ENCODE measurements at regions not wholly inside any gene's neighbourhood (a gene's known extent, or its start where the extent isn't known, plus 50 kb on each side); places are given as distances from the start of the nearest gene placed in this dataset.
A peak's percentile ranks its signal among the peaks of the same experiment; 100 is the strongest.

- ATAC-seq (ENCODE audit: low read depth), result no peak
- no peak overlapping the region for H3K27ac ChIP-seq (ENCODE audit: poor library complexity, severe bottlenecking)
- H3K36me3 ChIP-seq (ENCODE audit: low read depth), result no peaks in the 10 kb centered on the region
- TF ChIP-seq, protein P1, sequence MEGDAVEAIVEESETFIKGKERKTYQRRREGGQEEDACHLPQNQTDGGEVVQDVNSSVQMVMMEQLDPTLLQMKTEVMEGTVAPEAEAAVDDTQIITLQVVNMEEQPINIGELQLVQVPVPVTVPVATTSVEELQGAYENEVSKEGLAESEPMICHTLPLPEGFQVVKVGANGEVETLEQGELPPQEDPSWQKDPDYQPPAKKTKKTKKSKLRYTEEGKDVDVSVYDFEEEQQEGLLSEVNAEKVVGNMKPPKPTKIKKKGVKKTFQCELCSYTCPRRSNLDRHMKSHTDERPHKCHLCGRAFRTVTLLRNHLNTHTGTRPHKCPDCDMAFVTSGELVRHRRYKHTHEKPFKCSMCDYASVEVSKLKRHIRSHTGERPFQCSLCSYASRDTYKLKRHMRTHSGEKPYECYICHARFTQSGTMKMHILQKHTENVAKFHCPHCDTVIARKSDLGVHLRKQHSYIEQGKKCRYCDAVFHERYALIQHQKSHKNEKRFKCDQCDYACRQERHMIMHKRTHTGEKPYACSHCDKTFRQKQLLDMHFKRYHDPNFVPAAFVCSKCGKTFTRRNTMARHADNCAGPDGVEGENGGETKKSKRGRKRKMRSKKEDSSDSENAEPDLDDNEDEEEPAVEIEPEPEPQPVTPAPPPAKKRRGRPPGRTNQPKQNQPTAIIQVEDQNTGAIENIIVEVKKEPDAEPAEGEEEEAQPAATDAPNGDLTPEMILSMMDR (IDR thresholded peaks at IDR 0.05; ENCODE audit: poor library complexity, severe bottlenecking), result no peak
- peaks cover 28% of the 10 kb centered on the region for H3K4me1 ChIP-seq (ENCODE audit: insufficient read depth, poor library complexity, severe bottlenecking)
- DNase-seq (ENCODE audit: low spot score), result no peak
- H3K27me3 ChIP-seq (ENCODE audit: insufficient read depth, poor library complexity, severe bottlenecking), result no peaks in the 10 kb centered on the region
- no peak overlapping the region for H3K4me3 ChIP-seq (ENCODE audit: severe bottlenecking)
- H3K9me3 ChIP-seq (ENCODE audit: severe bottlenecking), result no peaks in the 10 kb centered on the region
Observed at GRCh38 chr7:46654546-46655443, 733.7 kb upstream of the IGFBP3 start.

GRCh38 chr7:46653848-46654247, 732.8 kb upstream of the IGFBP3 start:
- Histone ChIP-seq H3K27me3 (ENCODE audit: insufficient read depth, poor library complexity, severe bottlenecking) (no peaks in the 10 kb centered on the region), H3K27ac (ENCODE audit: poor library complexity, severe bottlenecking) (no peak overlapping the region), H3K9me3 (ENCODE audit: severe bottlenecking) (no peaks in the 10 kb centered on the region), H3K36me3 (ENCODE audit: low read depth) (no peaks in the 10 kb centered on the region), H3K4me3 (ENCODE audit: severe bottlenecking) (no peak overlapping the region), H3K4me1 (ENCODE audit: insufficient read depth, poor library complexity, severe bottlenecking) (peaks cover 28% of the 10 kb centered on the region)
- ATAC-seq (ENCODE audit: low read depth) (no peak), DNase-seq (ENCODE audit: low spot score) (no peak)
- TF ChIP-seq, protein P1 (IDR thresholded peaks at IDR 0.05; ENCODE audit: poor library complexity, severe bottlenecking), result no peak

DNA sequence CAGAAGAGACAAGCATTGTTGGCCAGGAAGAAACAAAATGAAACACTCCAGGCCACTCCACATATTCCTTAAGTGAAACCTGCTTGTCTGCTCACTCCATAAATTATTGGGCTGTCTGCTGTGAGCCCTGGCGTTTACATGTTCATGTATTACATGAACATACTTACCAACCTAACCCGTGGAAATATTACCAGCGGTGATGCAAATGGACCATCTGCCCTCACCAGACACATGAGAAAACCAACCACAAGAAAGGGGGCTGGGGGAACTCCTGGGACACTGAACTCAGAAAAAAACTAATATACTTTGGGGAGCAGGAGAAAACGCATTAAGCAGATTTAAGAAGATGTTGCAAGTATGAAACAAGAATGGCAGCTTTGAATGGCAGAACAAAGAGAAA, 731.2 kb upstream of the IGFBP3 start:
- Histone ChIP-seq H3K4me3 (ENCODE audit: severe bottlenecking) (no peak overlapping the region), H3K27ac (ENCODE audit: poor library complexity, severe bottlenecking) (peak overlapping the region; percentile 63), H3K27me3 (ENCODE audit: insufficient read depth, poor library complexity, severe bottlenecking) (no peaks in the 10 kb centered on the region), H3K9me3 (ENCODE audit: severe bottlenecking) (no peaks in the 10 kb centered on the region), H3K36me3 (ENCODE audit: low read depth) (no peaks in the 10 kb centered on the region), H3K4me1 (ENCODE audit: insufficient read depth, poor library complexity, severe bottlenecking) (peaks cover 28% of the 10 kb centered on the region)
- TF ChIP-seq, protein P1 (IDR thresholded peaks at IDR 0.05; ENCODE audit: poor library complexity, severe bottlenecking), result no peak
- DNase-seq (ENCODE audit: low spot score), result no peak
- no peak for ATAC-seq (ENCODE audit: low read depth)

- TF ChIP-seq, protein P1 (IDR thresholded peaks at IDR 0.05; ENCODE audit: poor library complexity, severe bottlenecking), result no peak
- no peak overlapping the region for H3K4me3 ChIP-seq (ENCODE audit: severe bottlenecking)
- peaks cover 28% of the 10 kb centered on the region for H3K4me1 ChIP-seq (ENCODE audit: insufficient read depth, poor library complexity, severe bottlenecking)
- DNase-seq (ENCODE audit: low spot score) (no peak), ATAC-seq (ENCODE audit: low read depth) (peak; percentile 57)
- H3K9me3 ChIP-seq (ENCODE audit: severe bottlenecking), result no peaks in the 10 kb centered on the region
- no peaks in the 10 kb centered on the region for H3K27me3 ChIP-seq (ENCODE audit: insufficient read depth, poor library complexity, severe bottlenecking)
- H3K27ac ChIP-seq (ENCODE audit: poor library complexity, severe bottlenecking), result peak overlapping the region; percentile 63
- no peaks in the 10 kb centered on the region for H3K36me3 ChIP-seq (ENCODE audit: low read depth)
Observed at GRCh38 chr7:46651561-46652088, 730.6 kb upstream of the IGFBP3 start.

DNA sequence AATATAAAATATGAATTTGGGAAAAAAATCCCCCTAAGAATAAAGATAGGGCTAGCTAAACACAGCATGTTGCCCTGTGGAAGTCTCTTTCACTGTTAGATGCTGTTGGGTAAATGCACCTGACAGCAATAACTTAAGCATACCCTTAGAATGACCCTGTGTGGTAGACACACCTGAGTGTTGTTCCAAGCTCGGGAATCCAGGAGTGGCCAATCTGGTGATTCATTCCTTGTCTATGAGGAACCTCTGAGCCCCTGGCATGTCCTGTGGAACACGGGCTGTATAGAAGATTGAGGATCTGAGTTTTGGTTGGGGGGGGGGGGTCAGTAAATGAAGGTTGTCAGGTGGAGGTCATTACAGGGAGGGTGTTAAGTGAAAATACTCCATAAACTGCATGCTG, 730.0 kb upstream of the IGFBP3 start:
- Histone ChIP-seq H3K9me3 (ENCODE audit: severe bottlenecking) (no peaks in the 10 kb centered on the region), H3K27ac (ENCODE audit: poor library complexity, severe bottlenecking) (peak overlapping the region; percentile 63), H3K4me1 (ENCODE audit: insufficient read depth, poor library complexity, severe bottlenecking) (peaks cover 28% of the 10 kb centered on the region), H3K27me3 (ENCODE audit: insufficient read depth, poor library complexity, severe bottlenecking) (no peaks in the 10 kb centered on the region), H3K36me3 (ENCODE audit: low read depth) (no peaks in the 10 kb centered on the region), H3K4me3 (ENCODE audit: severe bottlenecking) (no peak overlapping the region)
- ATAC-seq (ENCODE audit: low read depth), result peak; percentile 99
- TF ChIP-seq, protein P1 (IDR thresholded peaks at IDR 0.05; ENCODE audit: poor library complexity, severe bottlenecking), result no peak
- DNase-seq (ENCODE audit: low spot score), result peak; percentile 80
